ENCODE measurements at regions not wholly inside any gene's neighbourhood (a gene's known extent, or its start where the extent isn't known, plus 50 kb on each side); places are given as distances from the start of the nearest gene placed in this dataset.

- ATAC-seq (ENCODE audit: low FRiP score) (no peak), DNase-seq (no peak)
- intact Hi-C loops (cut with DNase I): no loop called here
- no peaks in the 10 kb centered on the region for H3K4me1 ChIP-seq (ENCODE audit: control insufficient read depth in 1 of 2, insufficient read depth in 2 of 2, low read length in 2 of 2)
- no peaks in the 10 kb centered on the region for H3K27me3 ChIP-seq (ENCODE audit: control insufficient read depth in 1 of 2, insufficient read depth in 2 of 2, low read length in 1 of 2)
- no peak overlapping the region for H3K27ac ChIP-seq (ENCODE audit: low read depth in 1 of 2, low read length in 2 of 2)
- WGBS, 2 donors: 92 to 94% methylated on average over 9 of the region's 9 CpGs
- no peak overlapping the region for H3K4me3 ChIP-seq (ENCODE audit: low read length in 2 of 2)
- H3K36me3 ChIP-seq (ENCODE audit: control insufficient read depth in 1 of 2, insufficient read depth in 2 of 2, low read length in 1 of 2): no peaks in the 10 kb centered on the region
- H3K9me3 ChIP-seq (ENCODE audit: control insufficient read depth, low read length): no peaks in the 10 kb centered on the region
Observed at GRCh38 chr5:17719592-17719991, 85.3 kb downstream of the TAF11L14 start.

GRCh38 chr5:17720071-17720470 lies 85.8 kb downstream of the TAF11L14 start:
- 4 to 10% methylated on average over 5 of the region's 5 CpGs for WGBS, 2 donors
- Histone ChIP-seq H3K9me3 (ENCODE audit: control insufficient read depth, low read length) (no peaks in the 10 kb centered on the region), H3K4me3 (ENCODE audit: low read length in 2 of 2) (no peak overlapping the region), H3K36me3 (ENCODE audit: control insufficient read depth in 1 of 2, insufficient read depth in 2 of 2, low read length in 1 of 2) (no peaks in the 10 kb centered on the region), H3K4me1 (ENCODE audit: control insufficient read depth in 1 of 2, insufficient read depth in 2 of 2, low read length in 2 of 2) (no peaks in the 10 kb centered on the region), H3K27ac (ENCODE audit: low read depth in 1 of 2, low read length in 2 of 2) (no peak overlapping the region), H3K27me3 (ENCODE audit: control insufficient read depth in 1 of 2, insufficient read depth in 2 of 2, low read length in 1 of 2) (no peaks in the 10 kb centered on the region)
- ATAC-seq (ENCODE audit: low FRiP score): no peak
- no peak for DNase-seq
- intact Hi-C loops (cut with DNase I): no loop called here

DNA sequence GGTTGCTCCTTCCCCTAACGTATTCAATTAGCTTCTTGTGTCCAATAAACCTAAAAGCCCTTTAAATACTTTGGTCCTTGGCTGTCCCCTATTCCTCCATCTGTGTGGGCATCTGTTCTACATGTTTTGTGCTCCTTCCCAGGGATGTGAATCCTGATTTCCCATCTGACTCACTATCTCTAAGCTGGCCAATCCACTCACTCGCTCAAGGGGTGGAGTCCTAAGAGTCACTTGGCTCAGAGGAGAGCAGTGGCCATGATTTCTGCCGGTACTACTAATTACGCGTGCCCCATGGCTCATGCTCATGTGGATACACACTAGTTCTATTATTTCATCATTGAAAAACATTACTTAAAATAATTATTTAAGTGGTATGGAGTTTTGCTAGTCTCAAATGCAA lies 89.6 kb downstream of the TAF11L14 start:
- H3K27me3 ChIP-seq (ENCODE audit: control insufficient read depth in 1 of 2, insufficient read depth in 2 of 2, low read length in 1 of 2): no peaks in the 10 kb centered on the region
- DNase-seq: no peak
- no peaks in the 10 kb centered on the region for H3K36me3 ChIP-seq (ENCODE audit: control insufficient read depth in 1 of 2, insufficient read depth in 2 of 2, low read length in 1 of 2)
- WGBS, 2 donors: 78 to 81% methylated on average over 5 of the region's 5 CpGs
- H3K9me3 ChIP-seq (ENCODE audit: control insufficient read depth, low read length): no peaks in the 10 kb centered on the region
- ATAC-seq (ENCODE audit: low FRiP score): no peak
- H3K4me1 ChIP-seq (ENCODE audit: control insufficient read depth in 1 of 2, insufficient read depth in 2 of 2, low read length in 2 of 2): no peaks in the 10 kb centered on the region
- no peak overlapping the region for H3K27ac ChIP-seq (ENCODE audit: low read depth in 1 of 2, low read length in 2 of 2)
- no peak overlapping the region for H3K4me3 ChIP-seq (ENCODE audit: low read length in 2 of 2)
- intact Hi-C loops (cut with DNase I): no loop called here

DNA sequence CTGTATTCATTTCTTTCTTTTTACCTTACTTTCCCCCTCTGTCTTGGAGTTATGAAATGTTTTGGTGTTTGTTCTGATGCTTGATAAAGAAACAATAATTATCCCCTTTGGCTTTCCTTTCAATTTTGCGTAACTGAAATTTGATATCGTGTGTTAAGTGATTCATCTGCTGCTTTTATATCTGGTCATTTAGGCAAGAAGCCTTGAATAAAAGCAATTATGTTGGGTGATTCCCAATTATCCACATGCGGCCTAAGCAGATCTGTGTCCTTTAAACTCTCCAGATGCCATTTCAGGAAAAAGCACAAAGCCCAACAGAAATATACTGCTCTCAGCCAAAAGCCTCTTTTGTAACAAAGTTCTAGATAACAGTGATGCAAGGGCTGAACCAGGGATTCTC lies 92.8 kb downstream of the TAF11L14 start:
- H3K27me3 ChIP-seq (ENCODE audit: control insufficient read depth in 1 of 2, insufficient read depth in 2 of 2, low read length in 1 of 2): no peaks in the 10 kb centered on the region
- H3K9me3 ChIP-seq (ENCODE audit: control insufficient read depth, low read length): no peaks in the 10 kb centered on the region
- no peak overlapping the region for H3K27ac ChIP-seq (ENCODE audit: low read depth in 1 of 2, low read length in 2 of 2)
- H3K4me3 ChIP-seq (ENCODE audit: low read length in 2 of 2): no peak overlapping the region
- no peak for DNase-seq
- no peaks in the 10 kb centered on the region for H3K36me3 ChIP-seq (ENCODE audit: control insufficient read depth in 1 of 2, insufficient read depth in 2 of 2, low read length in 1 of 2)
- peak; percentile 61 for ATAC-seq (ENCODE audit: low FRiP score)
- WGBS, 2 donors: 78 to 88% methylated on average over 3 of the region's 3 CpGs
- intact Hi-C loops (cut with DNase I): no loop called here
- no peaks in the 10 kb centered on the region for H3K4me1 ChIP-seq (ENCODE audit: control insufficient read depth in 1 of 2, insufficient read depth in 2 of 2, low read length in 2 of 2)

GRCh38 chr5:17730421-17730820 lies 96.2 kb downstream of the TAF11L14 start:
- ATAC-seq (ENCODE audit: low FRiP score): no peak

DNA sequence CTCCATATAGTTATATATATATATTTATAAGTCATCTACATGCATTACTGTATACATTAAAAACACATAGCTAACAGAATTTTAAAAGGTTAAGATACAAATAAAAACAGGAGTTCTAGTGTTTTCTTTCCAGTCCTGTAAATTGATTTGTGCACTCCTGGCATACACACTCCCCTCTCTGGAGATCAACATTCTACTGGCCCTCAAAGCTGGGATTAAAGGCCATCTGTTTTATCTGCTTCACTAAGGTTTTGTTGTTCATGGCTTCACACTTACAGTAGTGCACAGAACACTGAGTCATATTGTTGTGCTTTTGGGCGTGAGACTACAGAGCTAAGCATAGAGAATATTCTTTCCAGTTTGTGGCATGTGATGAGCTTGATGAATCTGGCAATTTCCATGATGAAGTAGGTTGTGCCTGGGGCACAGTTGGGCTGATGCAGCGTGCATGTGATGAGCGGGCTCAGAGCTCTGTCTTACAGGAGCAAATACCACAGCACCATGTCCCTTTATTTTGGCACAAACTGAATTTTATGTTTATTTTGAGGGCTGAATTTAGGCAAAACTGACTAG lies 98.2 kb downstream of the TAF11L14 start:
- ATAC-seq (ENCODE audit: low FRiP score): no peak
- WGBS, 2 donors: 71 to 79% methylated on average over 3 of the region's 3 CpGs
- intact Hi-C loops (cut with DNase I): no loop called here

More at GRCh38 chr5:17730421-17730820, 96.2 kb downstream of the TAF11L14 start:
- Histone ChIP-seq H3K36me3 (ENCODE audit: control insufficient read depth in 1 of 2, insufficient read depth in 2 of 2, low read length in 1 of 2) (no peaks in the 10 kb centered on the region), H3K4me1 (ENCODE audit: control insufficient read depth in 1 of 2, insufficient read depth in 2 of 2, low read length in 2 of 2) (no peaks in the 10 kb centered on the region), H3K9me3 (ENCODE audit: control insufficient read depth, low read length) (no peaks in the 10 kb centered on the region), H3K27me3 (ENCODE audit: control insufficient read depth in 1 of 2, insufficient read depth in 2 of 2, low read length in 1 of 2) (no peaks in the 10 kb centered on the region), H3K4me3 (ENCODE audit: low read length in 2 of 2) (no peak overlapping the region), H3K27ac (ENCODE audit: low read depth in 1 of 2, low read length in 2 of 2) (no peak overlapping the region)
- no peak for DNase-seq
- 94 to 97% methylated on average over 2 of the region's 2 CpGs for WGBS, 2 donors
- intact Hi-C loops (cut with DNase I): no loop called here

GRCh38 chr5:17734011-17734410 lies 99.8 kb downstream of the TAF11L14 start:
- DNase-seq (no peak), ATAC-seq (ENCODE audit: low FRiP score) (no peak)
- Histone ChIP-seq H3K4me1 (ENCODE audit: control insufficient read depth in 1 of 2, insufficient read depth in 2 of 2, low read length in 2 of 2) (no peaks in the 10 kb centered on the region), H3K9me3 (ENCODE audit: control insufficient read depth, low read length) (peaks cover 1% of the 10 kb centered on the region), H3K4me3 (ENCODE audit: low read length in 2 of 2) (no peak overlapping the region), H3K36me3 (ENCODE audit: control insufficient read depth in 1 of 2, insufficient read depth in 2 of 2, low read length in 1 of 2) (no peaks in the 10 kb centered on the region), H3K27me3 (ENCODE audit: control insufficient read depth in 1 of 2, insufficient read depth in 2 of 2, low read length in 1 of 2) (no peaks in the 10 kb centered on the region), H3K27ac (ENCODE audit: low read depth in 1 of 2, low read length in 2 of 2) (no peak overlapping the region)
- intact Hi-C loops (cut with DNase I): no loop called here
- 7 to 33% methylated on average over 2 of the region's 2 CpGs for WGBS, 2 donors

More for the DNA sequence above, 98.2 kb downstream of the TAF11L14 start:
- Histone ChIP-seq H3K27ac (ENCODE audit: low read depth in 1 of 2, low read length in 2 of 2) (no peak overlapping the region), H3K4me3 (ENCODE audit: low read length in 2 of 2) (no peak overlapping the region), H3K4me1 (ENCODE audit: control insufficient read depth in 1 of 2, insufficient read depth in 2 of 2, low read length in 2 of 2) (no peaks in the 10 kb centered on the region), H3K36me3 (ENCODE audit: control insufficient read depth in 1 of 2, insufficient read depth in 2 of 2, low read length in 1 of 2) (no peaks in the 10 kb centered on the region), H3K27me3 (ENCODE audit: control insufficient read depth in 1 of 2, insufficient read depth in 2 of 2, low read length in 1 of 2) (no peaks in the 10 kb centered on the region), H3K9me3 (ENCODE audit: control insufficient read depth, low read length) (peaks cover 1% of the 10 kb centered on the region)
- DNase-seq: no peak

GRCh38 chr5:17735761-17736160 lies 101.5 kb downstream of the TAF11L14 start:
- ATAC-seq (ENCODE audit: low FRiP score) (no peak), DNase-seq (no peak)
- Histone ChIP-seq H3K27me3 (ENCODE audit: control insufficient read depth in 1 of 2, insufficient read depth in 2 of 2, low read length in 1 of 2) (no peaks in the 10 kb centered on the region), H3K4me3 (ENCODE audit: low read length in 2 of 2) (no peak overlapping the region), H3K36me3 (ENCODE audit: control insufficient read depth in 1 of 2, insufficient read depth in 2 of 2, low read length in 1 of 2) (no peaks in the 10 kb centered on the region), H3K9me3 (ENCODE audit: control insufficient read depth, low read length) (peaks cover 1% of the 10 kb centered on the region), H3K27ac (ENCODE audit: low read depth in 1 of 2, low read length in 2 of 2) (no peak overlapping the region), H3K4me1 (ENCODE audit: control insufficient read depth in 1 of 2, insufficient read depth in 2 of 2, low read length in 2 of 2) (no peaks in the 10 kb centered on the region)
- intact Hi-C loops (cut with DNase I): no loop called here
- WGBS, 2 donors: 32 to 51% methylated on average over 4 of the region's 4 CpGs

- intact Hi-C loops (cut with DNase I): no loop called here
- ATAC-seq (ENCODE audit: low FRiP score) (no peak), DNase-seq (no peak)
- Histone ChIP-seq H3K9me3 (ENCODE audit: control insufficient read depth, low read length) (peaks cover 1% of the 10 kb centered on the region), H3K27me3 (ENCODE audit: control insufficient read depth in 1 of 2, insufficient read depth in 2 of 2, low read length in 1 of 2) (no peaks in the 10 kb centered on the region), H3K27ac (ENCODE audit: low read depth in 1 of 2, low read length in 2 of 2) (no peak overlapping the region), H3K4me3 (ENCODE audit: low read length in 2 of 2) (no peak overlapping the region), H3K36me3 (ENCODE audit: control insufficient read depth in 1 of 2, insufficient read depth in 2 of 2, low read length in 1 of 2) (no peaks in the 10 kb centered on the region), H3K4me1 (ENCODE audit: control insufficient read depth in 1 of 2, insufficient read depth in 2 of 2, low read length in 2 of 2) (no peaks in the 10 kb centered on the region)
- WGBS, 2 donors: 41 to 53% methylated on average over 2 of the region's 2 CpGs
Observed at GRCh38 chr5:17737092-17737491, 102.8 kb downstream of the TAF11L14 start.

Measured in aorta (tissue), 5 donors.